ENCODE measurements at regions not wholly inside any gene's neighbourhood (a gene's known extent, or its start where the extent isn't known, plus 50 kb on each side); places are given as distances from the start of the nearest gene placed in this dataset.

GRCh38 chr5:8700671-8701070 is 831.7 kb downstream of the MTRR start:
- no peak overlapping the region for H3K4me3 Mint-ChIP-seq
- H3K27me3 ChIP-seq (ENCODE audit: control insufficient read depth, insufficient read depth, low read length, poor library complexity, severe bottlenecking), result no peaks in the 10 kb centered on the region
- WGBS, 2 experiments (ENCODE audit: insufficient coverage in 1 of 2, insufficient read length in 1 of 2), result 93 to 100% methylated on average over 5 to 7 of the region's 7 CpGs

GRCh38 chr5:8701251-8701650 is 832.3 kb downstream of the MTRR start:
- H3K4me3 Mint-ChIP-seq, result no peak overlapping the region
- Histone ChIP-seq H3K4me3 (ENCODE audit: low read length) (no peak overlapping the region), H3K27ac (ENCODE audit: low read depth, low read length) (no peak overlapping the region), H3K9ac (ENCODE audit: extremely low read depth, low read length, poor library complexity, severe bottlenecking) (no peak overlapping the region), H3K36me3 (ENCODE audit: control insufficient read depth, insufficient read depth, low read length) (no peaks in the 10 kb centered on the region), H3K9me3 (ENCODE audit: control insufficient read depth, low read length) (no peaks in the 10 kb centered on the region), H3K27me3 (ENCODE audit: control insufficient read depth, insufficient read depth, low read length, poor library complexity, severe bottlenecking) (no peaks in the 10 kb centered on the region), H3K4me1 (ENCODE audit: control insufficient read depth, insufficient read depth, low read length) (no peaks in the 10 kb centered on the region)
- no peaks in the 10 kb centered on the region for H3K36me3 Mint-ChIP-seq (ENCODE audit: low read depth)
- 91 to 100% methylated on average over 1 to 2 of the region's 2 CpGs for WGBS, 2 experiments (ENCODE audit: insufficient coverage in 1 of 2, insufficient read length in 1 of 2)
- no peak overlapping the region for H3K27ac Mint-ChIP-seq
- no peaks in the 10 kb centered on the region for H3K4me1 Mint-ChIP-seq
- H3K9me3 Mint-ChIP-seq, result peaks cover 2% of the 10 kb centered on the region
- DNase-seq, result no peak
- TF ChIP-seq CTCF (conservative IDR thresholded peaks at IDR 0.05), result no peak
- H3K27me3 Mint-ChIP-seq (ENCODE audit: insufficient read depth), result no peaks in the 10 kb centered on the region

More at GRCh38 chr5:8700671-8701070, 831.7 kb downstream of the MTRR start:
- Mint-ChIP-seq H3K27ac (no peak overlapping the region), H3K4me1 (no peaks in the 10 kb centered on the region), H3K9me3 (peaks cover 2% of the 10 kb centered on the region), H3K36me3 (ENCODE audit: low read depth) (no peaks in the 10 kb centered on the region), H3K27me3 (ENCODE audit: insufficient read depth) (no peaks in the 10 kb centered on the region)
- Histone ChIP-seq H3K36me3 (ENCODE audit: control insufficient read depth, insufficient read depth, low read length) (no peaks in the 10 kb centered on the region), H3K9me3 (ENCODE audit: control insufficient read depth, low read length) (no peaks in the 10 kb centered on the region), H3K4me1 (ENCODE audit: control insufficient read depth, insufficient read depth, low read length) (no peaks in the 10 kb centered on the region), H3K9ac (ENCODE audit: extremely low read depth, low read length, poor library complexity, severe bottlenecking) (no peak overlapping the region), H3K4me3 (ENCODE audit: low read length) (no peak overlapping the region), H3K27ac (ENCODE audit: low read depth, low read length) (no peak overlapping the region)
- no peak for DNase-seq
- no peak for TF ChIP-seq CTCF (conservative IDR thresholded peaks at IDR 0.05)

- Mint-ChIP-seq H3K27me3 (ENCODE audit: insufficient read depth) (no peaks in the 10 kb centered on the region), H3K27ac (no peak overlapping the region)
Measured at GRCh38 chr5:8710426-8710930, 835.4 kb downstream of the SEMA5A start.

More at GRCh38 chr5:8710426-8710930, 835.4 kb downstream of the SEMA5A start:
- no peaks in the 10 kb centered on the region for H3K36me3 Mint-ChIP-seq (ENCODE audit: low read depth)
- TF ChIP-seq CTCF (conservative IDR thresholded peaks at IDR 0.05), result no peak
- Histone ChIP-seq H3K9me3 (ENCODE audit: control insufficient read depth, low read length) (no peaks in the 10 kb centered on the region), H3K27ac (ENCODE audit: low read depth, low read length) (no peak overlapping the region), H3K4me1 (ENCODE audit: control insufficient read depth, insufficient read depth, low read length) (no peaks in the 10 kb centered on the region), H3K9ac (ENCODE audit: extremely low read depth, low read length, poor library complexity, severe bottlenecking) (no peak overlapping the region), H3K4me3 (ENCODE audit: low read length) (no peak overlapping the region), H3K27me3 (ENCODE audit: control insufficient read depth, insufficient read depth, low read length, poor library complexity, severe bottlenecking) (no peaks in the 10 kb centered on the region), H3K36me3 (ENCODE audit: control insufficient read depth, insufficient read depth, low read length) (no peaks in the 10 kb centered on the region)
- peaks cover 9% of the 10 kb centered on the region for H3K9me3 Mint-ChIP-seq
- DNase-seq, result no peak
- WGBS, 2 experiments (ENCODE audit: insufficient coverage in 1 of 2, insufficient read length in 1 of 2), result 88 to 91% methylated on average over 3 to 6 of the region's 6 CpGs
- H3K4me1 Mint-ChIP-seq, result no peaks in the 10 kb centered on the region
- no peak overlapping the region for H3K4me3 Mint-ChIP-seq

Measured in endodermal cell (in vitro differentiated cells).